NK-92 treated with Interleukin-12 subunit alpha and Interleukin-12 subunit beta, amount 100 ng/mL, for 24 hours (cell line): ENCODE measurements at regions not wholly inside any gene's neighbourhood (a gene's known extent, or its start where the extent isn't known, plus 50 kb on each side); places are given as distances from the start of the nearest gene placed in this dataset.

Experiments
- DNase-seq: peaks from one replicate; lab custom pipeline; 2025; lab: John Stamatoyannopoulos, UW

- no peak for DNase-seq
Measured at GRCh38 chr9:110058304-110058953, 149.5 kb downstream of the C9orf152 start.

DNA sequence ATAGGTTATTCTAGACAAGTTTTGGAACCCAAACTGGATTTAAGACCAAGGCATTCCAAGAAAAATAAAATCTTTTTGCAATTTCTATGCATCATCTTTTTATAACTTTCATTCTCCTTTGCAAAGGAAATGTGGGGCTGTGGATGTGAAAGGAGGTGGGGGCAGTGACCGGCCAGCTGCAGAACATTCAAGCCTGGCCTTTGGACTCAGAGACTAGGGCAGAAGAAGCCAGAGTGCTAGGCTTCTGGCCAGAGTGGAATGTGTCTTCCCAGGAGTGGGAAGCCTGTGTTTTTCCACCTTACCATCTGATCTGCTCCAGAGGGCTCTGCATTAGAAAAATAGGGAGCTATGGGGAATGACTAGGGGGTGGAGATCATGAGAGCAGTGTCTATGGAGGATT is 148.5 kb downstream of the C9orf152 start:
- no peak for DNase-seq

DNA sequence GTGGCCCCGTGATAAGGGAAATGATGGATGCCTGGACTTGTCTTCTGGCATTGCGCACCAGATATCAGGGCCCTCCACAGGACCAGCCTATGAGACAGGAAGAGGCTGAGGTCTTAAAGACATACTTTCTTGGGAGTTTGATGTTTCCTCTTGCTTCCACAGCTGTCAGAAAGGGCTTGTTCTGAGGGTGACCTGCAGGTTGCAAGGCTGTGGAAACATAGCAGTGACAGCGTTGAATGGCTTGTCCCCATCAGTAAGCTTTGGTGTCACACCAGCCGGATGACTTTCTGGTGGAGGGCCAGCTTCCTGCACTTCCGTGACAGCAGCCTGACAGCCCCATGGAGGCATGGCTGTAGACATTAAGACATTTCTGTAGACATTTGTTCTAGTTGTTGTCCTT is 143.2 kb downstream of the C9orf152 start:
- no peak for DNase-seq

- no peak for DNase-seq
Measured at GRCh38 chr9:110065532-110065931, 142.4 kb downstream of the C9orf152 start.

- DNase-seq: no peak
Measured at GRCh38 chr9:110066929-110067716, 140.8 kb downstream of the C9orf152 start.

- DNase-seq: no peak
Measured at GRCh38 chr9:110068212-110068611, 139.7 kb downstream of the C9orf152 start.

DNA sequence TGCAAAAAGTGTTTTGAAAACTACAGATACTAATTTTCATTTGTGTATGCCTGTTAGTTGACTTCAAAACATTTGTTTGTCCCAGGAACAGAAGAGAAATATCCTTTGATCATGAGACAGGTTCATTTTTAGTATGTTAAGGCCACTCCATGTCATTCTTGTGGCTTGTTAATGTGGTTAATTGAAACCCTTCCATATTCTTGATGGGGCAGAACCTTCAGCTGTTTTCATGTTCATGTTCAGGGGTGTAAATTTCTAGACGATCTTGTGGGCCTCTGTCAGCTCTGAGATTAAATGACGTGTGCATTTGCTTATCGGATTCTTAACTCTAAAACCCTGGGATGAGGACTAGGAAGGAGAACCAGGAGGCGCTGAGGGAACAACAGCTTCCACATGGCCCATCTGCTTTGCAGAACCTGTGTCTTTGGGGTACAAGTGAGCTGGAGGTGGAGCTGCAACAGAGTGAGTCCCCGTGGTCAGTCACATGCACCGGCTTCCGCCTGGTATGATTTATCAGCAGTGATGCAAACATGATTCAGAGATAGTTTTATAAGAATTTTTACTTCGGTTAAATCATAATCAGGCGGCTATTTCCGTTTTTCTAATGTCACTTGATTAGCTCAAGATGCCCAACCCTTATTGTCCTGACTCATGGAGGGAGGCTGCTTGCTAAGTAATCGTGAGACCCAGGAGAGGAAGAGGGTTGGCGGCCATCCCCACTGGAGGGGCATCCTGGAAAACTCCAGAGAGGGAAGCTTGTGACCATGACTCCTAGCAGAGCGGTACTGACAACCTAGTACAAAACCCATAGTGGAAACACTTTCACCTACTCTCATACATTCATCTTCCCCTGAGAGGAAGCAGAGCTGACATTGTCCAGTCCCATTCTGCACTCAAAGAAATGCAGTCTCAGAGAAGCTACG is 138.4 kb downstream of the C9orf152 start:
- no peak for DNase-seq

DNA sequence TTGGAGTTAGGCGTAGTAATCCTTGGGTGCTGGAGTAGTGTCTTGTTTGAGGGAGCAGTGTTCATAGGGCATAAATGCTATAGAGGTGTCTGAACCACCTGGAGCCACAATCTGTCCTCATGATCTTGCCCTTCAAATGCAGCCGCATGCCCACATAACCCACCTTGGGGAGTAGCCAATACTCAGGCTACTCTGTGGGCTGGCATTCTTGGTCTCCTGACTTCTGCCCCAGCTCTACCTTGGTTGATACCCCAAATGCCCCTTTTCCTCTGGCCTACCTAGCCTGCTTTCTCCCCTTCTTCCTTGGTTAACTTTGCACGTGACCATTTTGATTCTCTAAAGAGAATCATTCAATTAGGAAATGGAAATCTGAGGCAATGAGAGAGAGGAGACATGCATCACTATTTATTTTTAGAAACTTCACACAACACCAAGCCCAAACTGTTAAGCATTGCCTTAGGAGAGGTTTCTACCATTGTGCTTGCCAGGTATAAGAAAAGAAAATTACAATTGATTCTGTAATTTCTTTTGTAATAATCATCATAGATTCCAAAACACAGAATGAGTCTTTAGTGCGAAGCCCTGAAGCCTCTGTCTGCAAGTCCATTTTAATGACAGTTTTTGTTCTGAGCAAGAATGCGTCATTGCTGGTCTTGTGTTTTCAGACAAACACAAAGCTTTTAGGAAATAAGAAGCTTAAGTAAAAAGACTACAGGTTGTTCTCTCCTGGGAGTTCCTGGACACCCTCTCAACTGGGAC is 135.2 kb downstream of the C9orf152 start:
- DNase-seq: no peak

GRCh38 chr9:110073356-110073905 is 134.5 kb downstream of the C9orf152 start:
- no peak for DNase-seq

GRCh38 chr9:110076894-110077725 is 130.8 kb downstream of the C9orf152 start:
- DNase-seq: no peak

DNA sequence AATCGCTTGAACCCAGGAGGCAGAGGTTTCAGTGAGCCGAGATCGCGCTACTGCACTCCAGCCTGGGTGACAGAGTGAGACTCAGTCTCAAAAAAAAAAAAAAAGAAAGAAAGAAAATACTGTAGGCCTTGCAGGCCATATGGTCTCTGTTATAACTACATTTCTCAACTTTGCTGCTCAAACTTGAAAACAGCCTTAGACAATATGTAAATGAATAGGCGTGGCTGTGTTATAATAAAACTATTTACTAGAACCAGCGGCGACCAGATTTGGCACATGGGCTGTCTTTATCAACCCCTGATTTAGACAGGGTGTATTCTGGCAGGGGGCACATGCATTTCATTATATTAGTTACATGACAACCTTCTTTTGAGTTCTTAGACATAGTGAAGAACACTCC is 130.0 kb downstream of the C9orf152 start:
- DNase-seq: no peak

DNA sequence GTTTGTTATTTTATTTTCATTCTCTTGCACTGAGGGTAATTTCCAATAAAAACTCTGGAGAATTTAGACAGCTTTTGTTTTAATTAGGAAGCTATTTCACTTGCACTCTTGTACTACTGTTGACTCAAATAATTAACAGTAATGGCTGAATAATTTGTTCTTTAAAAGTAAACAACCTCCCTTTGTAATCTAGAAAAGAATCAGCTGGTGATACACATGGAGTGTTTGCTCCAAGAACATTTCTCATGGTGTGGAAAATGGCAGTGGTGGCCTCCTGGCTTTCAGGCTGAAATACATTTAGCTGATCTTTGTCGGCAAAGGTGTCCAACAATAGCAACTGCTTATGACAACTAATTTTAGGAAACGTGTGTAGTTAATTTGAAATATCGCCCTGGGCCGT is 129.4 kb downstream of the C9orf152 start:
- DNase-seq: no peak

- DNase-seq: no peak
Measured at GRCh38 chr9:110081395-110081794, 126.6 kb downstream of the C9orf152 start.

GRCh38 chr9:110083866-110084265 is 124.1 kb downstream of the C9orf152 start:
- no peak for DNase-seq

GRCh38 chr9:110086537-110086936 is 121.4 kb downstream of the C9orf152 start:
- no peak for DNase-seq

DNA sequence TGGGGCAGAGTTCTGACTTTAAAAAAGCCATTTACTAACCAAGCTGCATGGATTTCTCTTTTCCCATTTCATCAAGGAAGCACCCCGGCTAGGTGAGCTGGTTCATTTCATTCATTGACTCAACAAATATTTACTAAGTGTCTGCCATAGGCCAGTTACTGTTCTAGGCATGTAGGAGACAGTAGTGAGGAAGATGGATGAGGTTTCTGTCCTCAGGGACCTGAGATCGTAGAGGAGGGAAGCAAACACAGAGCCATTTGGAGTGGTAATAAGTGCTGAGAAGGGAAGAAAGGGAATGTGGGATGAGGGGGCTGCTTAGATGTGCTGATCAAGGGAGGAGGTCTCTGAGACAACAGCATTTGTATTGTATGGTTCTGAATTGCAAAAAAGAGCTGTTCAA is 120.4 kb downstream of the C9orf152 start:
- DNase-seq: no peak

- no peak for DNase-seq
Measured at GRCh38 chr9:110088099-110088498, 119.9 kb downstream of the C9orf152 start.

GRCh38 chr9:110089681-110090370 is 118.1 kb downstream of the C9orf152 start:
- DNase-seq: no peak

- DNase-seq: no peak
Measured at GRCh38 chr9:110092792-110093191, 115.2 kb downstream of the C9orf152 start.

DNA sequence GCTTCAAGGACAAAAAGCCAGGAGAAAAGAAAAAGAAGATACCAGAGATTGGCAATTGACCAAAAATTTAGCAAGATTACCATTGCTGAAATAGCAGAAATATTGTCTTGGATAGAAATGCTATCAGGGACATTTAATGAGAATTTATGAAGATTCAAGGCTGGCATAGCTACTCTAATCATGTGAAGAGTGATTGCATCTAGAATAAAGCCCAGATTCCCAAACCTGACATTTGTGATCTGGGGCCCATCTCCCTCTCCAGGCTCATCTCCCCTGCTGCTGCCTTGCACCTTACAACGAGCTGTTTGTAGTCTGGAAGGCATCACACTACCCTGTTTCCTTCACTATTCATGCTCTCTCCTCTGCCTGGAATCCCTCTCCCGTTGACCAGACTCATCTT is 114.5 kb downstream of the C9orf152 start:
- no peak for DNase-seq
